Renal cortex interstitium (tissue), 11 donors: ENCODE measurements at regions not wholly inside any gene's neighbourhood (a gene's known extent, or its start where the extent isn't known, plus 50 kb on each side); places are given as distances from the start of the nearest gene placed in this dataset.
"Not testable (repeated sequence)": the region's sequence is repeated elsewhere in the genome, so short reads cannot be mapped to it uniquely, and the experiment has no call there.

Experiments
- DNase-seq, 11 donors: peaks; one replicate each; pipeline ENCODE4 v3.0.0-alpha.2; 2013; ENCODE audit warnings: low read depth in 9 of 11, low spot score in 4 of 11; ENCODE audit errors: extremely low read depth in 1 of 11

- DNase-seq, result not testable (repeated sequence)
Observed at GRCh38 chr1:146393796-146394195, 165.0 kb upstream of the NOTCH2NLA start.

- not testable (repeated sequence) for DNase-seq
Observed at GRCh38 chr1:146393154-146393553, 164.3 kb upstream of the NOTCH2NLA start.

- not testable (repeated sequence) for DNase-seq
Observed at GRCh38 chr1:146389178-146389577, 160.4 kb upstream of the NOTCH2NLA start.

- peak in 2 of 11 donors; percentile 31 to 54 for DNase-seq
Observed at GRCh38 chr1:146387750-146388469, 159.1 kb upstream of the NOTCH2NLA start.

GRCh38 chr1:146386851-146387749 lies 158.3 kb upstream of the NOTCH2NLA start:
- DNase-seq, result peak; percentile 65 to 93 (median 85)

GRCh38 chr1:146381196-146381595 lies 152.4 kb upstream of the NOTCH2NLA start:
- DNase-seq, result not testable (repeated sequence)

- DNase-seq, result peak; percentile 73 to 93 (median 87)
Observed at GRCh38 chr1:146376708-146377496, 148.1 kb upstream of the NOTCH2NLA start.

GRCh38 chr1:146376309-146376707 lies 147.5 kb upstream of the NOTCH2NLA start:
- DNase-seq, result peak in 10 of 11 donors; percentile 50 to 79 (median 65)

- not testable (repeated sequence) for DNase-seq
Observed at GRCh38 chr1:146375108-146375507, 146.3 kb upstream of the NOTCH2NLA start.

GRCh38 chr1:146369940-146370339 lies 141.1 kb upstream of the NOTCH2NLA start:
- peak in 6 of 11 donors; percentile 7 to 30 (median 18) for DNase-seq

- not testable (repeated sequence) for DNase-seq
Observed at GRCh38 chr1:146355373-146355772, 126.6 kb upstream of the NOTCH2NLA start.

GRCh38 chr1:146326863-146327262 lies 98.0 kb upstream of the NOTCH2NLA start:
- DNase-seq, result not testable (repeated sequence)

GRCh38 chr1:146324463-146324862 lies 95.6 kb upstream of the NOTCH2NLA start:
- not testable (repeated sequence) for DNase-seq

- DNase-seq, result not testable (repeated sequence)
Observed at GRCh38 chr1:146323302-146323701, 94.5 kb upstream of the NOTCH2NLA start.

GRCh38 chr1:146322893-146323292 lies 94.1 kb upstream of the NOTCH2NLA start:
- DNase-seq, result not testable (repeated sequence)

- DNase-seq, result not testable (repeated sequence)
Observed at GRCh38 chr1:146318715-146319114, 89.9 kb upstream of the NOTCH2NLA start.

GRCh38 chr1:146317785-146318184 lies 89.0 kb upstream of the NOTCH2NLA start:
- not testable (repeated sequence) for DNase-seq

GRCh38 chr1:146314449-146315246 lies 85.8 kb upstream of the NOTCH2NLA start:
- DNase-seq, result not testable (repeated sequence)
